ENCODE measurements at regions not wholly inside any gene's neighbourhood (a gene's known extent, or its start where the extent isn't known, plus 50 kb on each side); places are given as distances from the start of the nearest gene placed in this dataset.

- TF ChIP-seq CTCF (IDR thresholded peaks at IDR 0.05) (no peak), EP300 (IDR thresholded peaks at IDR 0.05; ENCODE audit: low read depth) (no peak)
Observed at GRCh38 chr15:69559440-69560190, 107.0 kb downstream of the RPLP1 start.
